GM18867 (cell line): ENCODE measurements at regions not wholly inside any gene's neighbourhood (a gene's known extent, or its start where the extent isn't known, plus 50 kb on each side); places are given as distances from the start of the nearest gene placed in this dataset.
"Not testable (repeated sequence)": the region's sequence is repeated elsewhere in the genome, so short reads cannot be mapped to it uniquely, and the experiment has no call there.

ENCODE experiments used
- ATAC-seq: cut with Tn5 transposase; IDR thresholded peaks from one replicate; pipeline ENCODE4 v1.9.1; 2021; ENCODE audit warnings: mild to moderate bottlenecking, moderate library complexity; ENCODE audit not compliant: unreplicated experiment

DNA sequence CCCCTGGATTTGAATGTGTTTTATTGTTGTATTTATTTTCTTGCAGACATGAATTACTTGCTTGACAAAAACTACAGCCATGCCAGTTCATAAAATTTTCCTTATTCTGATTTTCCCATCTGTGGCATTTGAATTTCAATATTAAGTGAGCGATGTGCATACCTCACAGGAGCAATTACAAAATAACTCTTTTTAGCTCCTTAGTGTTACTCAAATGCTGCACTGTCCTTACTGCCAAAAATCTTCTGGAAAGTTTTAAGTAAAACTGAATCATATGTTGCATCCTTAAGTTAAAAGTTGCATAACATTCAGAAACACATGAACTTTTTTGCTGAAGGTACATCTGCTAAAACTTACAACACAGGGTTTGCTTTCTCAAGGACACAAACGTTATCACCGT lies 120.1 kb downstream of the OR4M2 start:
- ATAC-seq = not testable (repeated sequence)

GRCh38 chr15:22201993-22202659 lies 121.8 kb downstream of the OR4M2 start:
- not testable (repeated sequence) for ATAC-seq

- ATAC-seq = not testable (repeated sequence)
Measured at GRCh38 chr15:22203208-22203607, 122.9 kb downstream of the OR4M2 start.

DNA sequence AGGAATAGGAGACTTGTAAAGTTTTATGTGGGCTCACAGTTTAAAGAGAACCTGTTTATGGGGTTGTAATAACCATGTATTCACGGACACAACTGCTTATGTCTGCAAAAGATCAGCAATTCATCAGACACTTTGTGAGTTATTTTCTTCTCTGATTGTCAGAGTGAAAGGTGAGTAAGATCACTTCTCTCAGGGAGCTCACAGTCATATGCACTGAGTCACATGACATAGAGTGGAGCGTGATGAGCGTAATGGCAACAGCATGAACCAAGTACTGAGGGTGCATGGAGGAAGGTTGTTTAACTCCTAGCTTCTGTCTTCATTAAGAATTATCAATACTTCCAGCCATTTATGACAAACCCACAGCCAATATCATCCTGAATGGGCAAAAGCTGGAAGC lies 128.8 kb downstream of the OR4M2 start:
- not testable (repeated sequence) for ATAC-seq

- not testable (repeated sequence) for ATAC-seq
Measured at GRCh38 chr15:22222596-22222995, 142.3 kb downstream of the OR4M2 start.

- ATAC-seq = no peak
Measured at GRCh38 chr15:22224241-22224671, 143.9 kb downstream of the OR4M2 start.

- ATAC-seq = not testable (repeated sequence)
Measured at GRCh38 chr15:22224961-22225360, 144.6 kb downstream of the OR4M2 start.

- ATAC-seq = no peak
Measured at GRCh38 chr15:22226034-22226790, 145.9 kb downstream of the OR4M2 start.

- ATAC-seq = no peak
Measured at GRCh38 chr15:22227411-22228100, 147.2 kb downstream of the OR4M2 start.

DNA sequence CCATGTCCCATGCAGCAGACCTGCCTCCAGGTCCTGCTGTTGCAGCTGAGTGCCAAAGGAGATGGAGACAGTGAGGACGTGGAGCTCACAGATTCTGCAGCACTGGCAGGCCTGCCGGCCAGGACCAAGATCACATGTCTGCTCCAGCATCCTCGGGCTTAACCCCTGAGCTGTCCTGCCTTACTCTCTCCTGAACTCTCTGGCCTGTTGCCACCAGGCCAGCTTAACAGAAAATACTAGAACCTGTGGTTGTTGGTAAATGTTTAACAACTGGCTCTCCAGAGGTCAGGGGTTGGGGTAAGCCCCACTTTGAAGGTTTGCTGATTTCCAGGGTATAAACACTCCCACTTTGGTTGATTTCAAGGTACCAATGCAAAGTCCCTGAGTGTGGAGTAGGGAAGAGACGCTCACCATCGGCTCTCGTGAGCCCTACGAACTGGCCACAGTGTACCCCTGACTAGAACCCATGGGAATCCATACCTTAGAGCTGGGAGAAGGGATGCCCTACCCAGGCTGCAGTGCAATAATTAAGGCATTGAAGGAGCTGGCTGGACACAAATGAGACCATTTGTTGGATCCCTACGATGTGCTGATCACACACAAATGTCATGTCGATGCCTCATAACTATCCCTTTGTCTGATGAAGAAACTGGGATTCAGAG lies 147.9 kb downstream of the OR4M2 start:
- no peak for ATAC-seq

DNA sequence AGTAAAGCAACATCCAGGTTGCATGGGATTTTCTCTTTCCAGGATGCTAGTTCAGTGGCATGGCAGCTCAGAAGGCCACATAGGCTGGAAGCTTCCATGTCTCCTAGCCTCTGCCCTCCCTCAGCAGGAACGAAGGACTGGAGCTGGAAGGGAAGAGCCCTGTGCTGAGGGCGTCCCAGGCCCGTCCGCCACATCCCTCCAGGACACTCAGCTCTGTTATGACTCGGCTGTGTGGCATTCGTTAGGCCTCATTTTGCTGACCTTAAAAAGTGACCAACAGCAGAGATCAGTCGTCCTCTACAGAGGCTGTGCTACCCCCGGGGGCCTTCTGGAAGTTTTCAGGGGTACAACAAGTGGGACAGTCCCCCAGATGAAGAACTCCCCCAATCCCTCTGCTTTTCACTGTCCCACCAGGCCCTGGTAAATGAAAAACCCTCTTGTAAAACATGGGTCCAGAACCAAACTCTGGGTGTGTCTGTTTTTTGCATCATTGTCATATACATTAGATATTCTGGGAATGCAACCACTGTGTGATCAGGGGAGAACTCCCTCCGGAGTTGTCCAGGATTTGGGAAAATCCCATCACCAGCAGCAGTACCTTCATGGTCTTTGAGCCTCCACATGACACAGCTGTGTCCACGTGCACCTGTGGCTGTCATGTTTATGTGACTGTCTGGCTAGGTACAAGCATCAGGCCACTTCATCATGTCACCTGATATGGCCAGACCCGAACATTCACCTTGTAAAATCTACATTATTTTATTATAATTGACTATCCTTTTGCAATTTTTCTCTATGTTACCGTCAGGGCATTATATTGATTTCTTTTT lies 149.9 kb downstream of the OR4M2 start:
- ATAC-seq = no peak

GRCh38 chr15:22231603-22232002 lies 151.3 kb downstream of the OR4M2 start:
- no peak for ATAC-seq

GRCh38 chr15:22232675-22233074 lies 152.3 kb downstream of the OR4M2 start:
- ATAC-seq = no peak

- ATAC-seq = not testable (repeated sequence)
Measured at GRCh38 chr15:22235261-22235930, 155.1 kb downstream of the OR4M2 start.

DNA sequence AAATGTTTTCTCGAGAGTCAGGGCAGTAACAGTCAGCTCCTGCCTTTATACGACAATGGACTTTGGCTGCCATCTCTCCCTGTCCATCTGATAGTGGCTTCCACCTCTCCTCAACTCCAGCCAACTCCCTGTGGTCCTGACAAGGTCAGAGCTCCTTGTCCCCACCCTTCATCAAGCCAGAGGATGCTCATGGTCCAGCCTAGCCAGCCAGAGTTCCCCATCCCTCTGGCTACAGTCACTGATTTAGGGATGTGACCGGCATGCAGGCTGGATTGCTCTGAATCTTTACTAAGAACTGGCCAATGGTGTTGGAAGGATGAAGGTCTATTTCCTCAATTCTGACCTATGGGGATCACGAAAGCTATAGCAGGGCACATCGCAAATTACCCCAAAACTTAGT lies 156.1 kb downstream of the OR4M2 start:
- ATAC-seq = no peak

DNA sequence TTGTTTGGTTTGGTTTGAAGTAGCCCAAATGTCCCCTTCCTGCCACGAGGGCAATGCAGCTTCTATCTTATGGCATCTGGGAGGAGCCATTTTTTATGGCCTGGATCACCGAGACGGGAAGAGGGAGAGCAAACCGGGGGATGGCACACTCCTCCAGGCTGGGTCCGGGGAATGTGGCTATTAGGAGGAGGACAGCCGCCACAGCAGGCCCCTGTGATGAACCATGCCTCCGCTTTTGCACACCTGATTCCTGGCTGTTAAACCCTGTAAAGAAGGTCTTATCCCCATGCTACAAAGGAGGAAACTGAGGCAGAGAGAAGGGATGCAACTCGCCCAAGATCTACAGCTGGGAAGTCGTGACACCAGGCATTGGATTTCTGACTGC lies 157.6 kb downstream of the OR4M2 start:
- ATAC-seq = no peak

DNA sequence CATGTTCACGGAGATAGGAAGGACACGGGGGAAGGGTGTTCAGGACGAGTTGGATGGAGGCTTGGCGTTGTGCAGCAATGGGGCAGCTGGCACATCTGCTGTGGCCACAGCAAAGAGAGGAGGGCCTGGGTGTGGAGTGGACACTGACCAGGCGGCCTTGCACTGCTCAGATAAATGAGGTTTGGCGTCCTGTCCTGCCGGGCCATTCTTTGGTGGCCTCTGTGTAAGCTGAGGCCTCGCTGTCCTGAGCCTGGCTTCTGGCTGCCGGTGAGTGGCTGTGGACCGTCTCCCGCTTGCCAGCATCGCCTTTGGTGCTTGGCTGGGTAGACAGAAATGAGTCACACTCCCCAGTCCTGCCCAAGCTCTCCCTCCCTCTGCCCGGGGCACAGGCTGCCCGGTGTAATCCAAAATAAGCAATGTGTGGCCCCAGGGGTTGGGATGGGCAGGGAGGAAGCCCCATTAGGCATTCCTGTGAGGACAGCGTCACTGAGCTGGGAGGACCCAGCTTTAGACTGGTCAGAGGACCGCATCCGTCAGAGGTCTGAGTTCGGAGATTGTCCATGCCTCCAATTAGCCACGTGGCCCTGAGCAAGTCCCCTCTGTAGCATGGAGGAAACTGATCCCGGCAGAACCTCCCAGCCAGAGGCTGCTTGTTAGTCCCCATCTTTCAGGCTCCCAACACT lies 158.1 kb downstream of the OR4M2 start:
- not testable (repeated sequence) for ATAC-seq

DNA sequence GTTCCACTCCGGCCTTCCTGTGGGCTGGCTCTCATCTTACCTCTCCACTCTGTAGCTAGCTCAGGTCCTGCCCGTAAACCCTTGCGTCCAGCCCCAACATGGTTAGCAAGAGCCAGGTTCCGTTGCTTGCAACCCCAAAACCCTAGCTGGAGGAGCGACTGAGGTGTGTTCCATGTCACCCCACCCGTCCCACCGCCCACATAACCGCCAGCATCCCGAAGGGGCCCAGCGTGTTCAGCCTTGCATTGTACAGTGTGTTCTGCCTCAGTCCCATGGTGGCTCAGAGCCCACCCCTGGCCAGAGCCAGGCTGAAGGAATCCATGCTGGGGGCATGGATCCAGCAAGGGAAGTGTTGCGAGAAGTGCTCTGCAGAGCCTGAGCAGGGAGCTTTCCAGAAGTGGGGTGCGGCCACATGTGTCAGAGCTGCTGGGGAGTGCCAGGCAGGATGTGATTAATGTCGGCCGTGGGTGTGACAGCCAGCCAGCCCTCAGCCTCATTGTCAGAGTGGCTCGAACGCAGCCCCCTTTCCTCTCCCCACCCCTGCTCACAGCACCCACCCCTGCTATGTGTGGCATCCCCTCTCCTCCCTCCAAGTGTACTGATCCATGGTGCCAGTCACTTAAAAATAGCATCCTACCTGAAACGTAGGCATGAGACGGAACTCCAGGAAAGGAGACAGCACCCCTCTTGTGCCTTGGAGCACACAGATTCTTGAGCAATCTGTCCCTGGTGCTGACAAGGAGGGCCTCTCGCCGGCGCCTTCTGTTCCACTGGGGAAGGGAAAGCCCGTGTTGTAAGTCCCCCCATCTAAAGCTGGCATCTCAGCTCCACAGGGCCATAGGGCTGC lies 158.9 kb downstream of the OR4M2 start:
- not testable (repeated sequence) for ATAC-seq
